ENCODE measurements at regions not wholly inside any gene's neighbourhood (a gene's known extent, or its start where the extent isn't known, plus 50 kb on each side); places are given as distances from the start of the nearest gene placed in this dataset.
A peak's percentile ranks its signal among the peaks of the same experiment; 100 is the strongest.
"Not testable (repeated sequence)": the region's sequence is repeated elsewhere in the genome, so short reads cannot be mapped to it uniquely, and the experiment has no call there.

DNA sequence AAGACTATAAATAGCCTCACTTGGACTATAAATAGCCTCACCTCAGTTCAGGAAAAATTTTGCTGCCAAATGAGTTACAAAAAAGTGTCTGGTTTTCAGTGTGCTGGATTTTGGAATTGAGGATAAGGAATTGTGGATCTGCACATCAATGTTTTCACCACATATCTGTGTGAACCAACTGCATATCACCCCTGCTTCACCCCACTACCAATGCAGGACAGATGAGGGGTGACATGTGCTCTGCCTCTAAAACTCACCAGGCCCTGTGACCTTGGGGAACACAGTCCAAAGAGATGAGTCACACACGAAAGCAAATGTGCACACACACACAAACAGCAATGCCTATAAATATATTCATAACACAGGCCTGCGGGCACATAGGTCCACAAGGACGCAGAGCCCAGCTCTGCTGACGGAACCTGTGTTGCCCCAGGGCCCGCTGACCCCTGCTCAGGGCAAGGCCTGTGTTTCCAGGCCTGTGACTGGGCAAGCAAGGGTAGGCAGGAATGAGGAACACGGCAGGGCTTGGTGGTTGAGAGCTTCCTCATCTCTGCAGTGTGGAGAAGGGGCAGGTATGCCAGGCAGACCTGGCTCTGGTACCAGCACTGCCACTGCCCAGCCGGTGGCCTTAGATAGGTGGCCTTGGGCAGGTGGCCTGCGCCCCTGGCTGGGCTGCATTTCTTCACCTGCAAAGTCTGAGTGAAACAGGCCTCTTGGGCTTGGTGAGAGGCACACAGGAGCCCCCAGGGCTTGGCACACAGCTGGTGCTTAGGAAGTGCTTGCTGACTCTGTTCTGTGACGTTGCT lies 82.4 kb downstream of the ARL6IP4 start:
- no peak for DNase-seq (ENCODE audit: extremely low read depth in 1 of 2, low read depth in 1 of 2)

DNA sequence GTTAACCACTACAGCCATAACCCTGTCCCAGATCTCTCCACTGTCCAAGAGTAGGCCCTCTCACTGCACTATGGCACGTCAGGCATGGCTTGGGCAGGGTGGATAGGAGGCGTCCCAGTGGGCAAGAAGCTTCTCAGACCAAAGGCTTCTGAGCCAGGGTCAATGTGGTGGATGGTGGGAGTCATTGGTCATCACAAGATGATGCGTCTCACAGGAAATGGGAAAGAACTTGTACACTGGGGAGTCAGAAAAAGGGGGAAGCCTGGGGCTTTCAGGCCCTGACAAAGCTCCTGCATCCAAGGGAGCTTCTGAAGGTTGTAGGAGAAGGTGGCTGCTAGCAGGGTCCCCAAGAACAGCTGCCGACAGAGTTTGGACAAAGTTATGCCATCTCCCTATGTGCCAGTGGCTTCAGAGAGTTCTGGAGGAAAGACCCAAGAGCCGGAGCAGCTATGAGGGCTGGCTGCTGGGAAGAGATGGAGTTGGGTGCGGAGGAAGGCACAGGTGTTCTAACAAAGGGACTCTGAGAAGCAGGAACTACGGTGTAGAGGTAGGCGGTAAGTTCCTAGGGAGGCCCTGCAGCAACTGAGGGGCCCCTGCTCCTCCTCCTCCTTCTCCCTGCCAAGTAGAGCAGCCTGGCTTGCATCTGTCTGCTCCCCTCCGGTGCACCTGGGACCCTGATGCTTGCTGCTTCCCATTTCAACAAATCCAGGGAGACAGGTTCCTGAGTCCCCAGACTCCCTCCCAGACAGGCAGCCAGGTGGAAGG lies 81.1 kb downstream of the ARL6IP4 start:
- no peak for DNase-seq (ENCODE audit: extremely low read depth in 1 of 2, low read depth in 1 of 2)

DNA sequence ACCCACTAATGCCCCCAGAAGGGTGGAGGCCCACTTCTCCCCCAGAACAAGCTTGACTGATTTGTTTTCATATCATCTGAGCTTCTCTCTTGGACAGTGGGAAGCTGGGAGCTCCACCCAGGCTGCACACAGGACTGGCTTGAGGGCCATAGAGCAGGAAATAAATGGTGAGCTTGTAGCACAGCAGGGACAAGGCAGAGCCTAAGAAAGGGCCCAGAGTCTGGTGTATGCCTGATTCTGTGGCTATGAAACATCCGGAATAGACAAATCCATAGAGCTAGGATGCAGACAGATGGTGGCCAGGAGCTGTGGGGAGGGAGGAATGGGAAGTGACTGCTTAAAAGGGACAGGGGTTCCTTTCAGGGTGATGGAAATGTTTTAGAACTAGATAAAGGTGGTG lies 79.0 kb downstream of the ARL6IP4 start:
- no peak for DNase-seq (ENCODE audit: extremely low read depth in 1 of 2, low read depth in 1 of 2)

DNA sequence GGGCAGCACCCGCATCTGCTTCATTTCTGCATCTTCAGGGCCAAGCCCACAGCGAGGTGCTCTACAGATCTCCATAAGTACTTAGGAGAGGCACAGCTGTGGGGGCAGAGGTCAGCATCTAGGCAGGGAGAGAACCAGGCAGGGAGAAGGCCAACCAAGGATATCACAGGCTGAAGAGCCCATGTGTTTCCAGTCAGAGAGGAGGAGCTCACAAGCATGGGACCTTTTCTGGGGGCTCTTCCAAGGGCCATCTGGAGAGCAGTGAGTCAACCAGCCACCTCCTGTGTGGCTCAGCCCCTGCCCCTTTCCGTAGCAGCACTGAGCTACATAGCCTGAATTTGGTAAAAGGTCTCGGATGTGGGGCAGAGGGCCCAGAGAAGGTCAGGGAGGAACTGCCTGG lies 78.5 kb downstream of the ARL6IP4 start:
- no peak for DNase-seq (ENCODE audit: extremely low read depth in 1 of 2, low read depth in 1 of 2)

DNA sequence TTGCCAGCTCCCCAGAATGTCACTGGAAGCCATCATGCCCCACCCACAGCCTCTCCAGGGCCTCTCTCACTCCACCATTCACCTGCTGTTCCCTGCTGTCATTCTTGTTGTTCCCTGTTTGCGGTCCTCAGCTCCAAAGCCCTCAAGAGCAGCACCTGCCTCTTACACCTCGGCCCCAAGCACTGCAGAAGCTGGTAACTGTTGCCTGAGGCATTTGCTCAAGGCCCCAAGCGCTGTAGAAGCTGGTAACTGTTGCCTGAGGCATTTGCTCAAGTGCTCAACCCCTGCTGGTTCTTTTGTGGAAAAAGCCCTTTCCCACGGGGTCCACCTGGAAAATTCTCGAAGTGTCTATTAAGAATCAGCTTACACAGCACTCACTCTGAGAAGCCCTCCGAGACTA lies 78.0 kb downstream of the ARL6IP4 start:
- no peak for DNase-seq (ENCODE audit: extremely low read depth in 1 of 2, low read depth in 1 of 2)

DNA sequence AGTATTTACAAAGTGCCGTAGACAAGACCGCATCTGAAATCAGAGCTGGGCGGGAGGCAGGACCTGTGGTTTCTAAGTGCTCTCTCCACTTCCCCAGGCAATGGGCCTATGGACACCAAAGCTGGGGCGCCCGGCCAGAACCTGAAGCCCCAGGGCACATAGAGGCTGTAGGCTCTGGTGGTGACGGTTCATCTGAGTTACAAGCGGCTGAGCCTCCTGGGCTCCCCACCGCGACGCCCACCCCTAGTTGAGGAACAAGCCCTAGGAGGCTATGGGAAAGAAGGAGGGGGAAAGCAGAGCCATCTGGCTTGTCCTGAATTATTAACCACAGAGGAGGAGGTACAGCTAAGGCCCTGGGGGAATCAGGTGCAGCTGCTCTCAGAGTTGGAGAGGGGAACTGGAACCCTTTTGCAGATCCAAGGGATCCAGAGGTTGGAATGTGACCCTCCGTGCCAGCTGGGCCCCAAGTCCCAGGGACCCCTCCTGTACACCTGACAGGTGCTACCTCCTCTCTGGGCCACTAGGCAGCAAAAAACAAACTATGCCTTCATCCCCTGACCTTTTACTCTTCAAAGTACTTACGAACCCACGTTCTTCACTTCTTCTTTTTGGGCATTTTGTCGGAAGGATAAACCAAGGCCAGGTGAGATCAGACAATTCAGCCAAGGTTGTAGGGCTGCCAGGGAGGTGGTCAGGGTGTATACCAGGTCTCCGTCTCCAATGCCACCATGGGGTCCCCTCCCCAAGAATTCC lies 77.2 kb downstream of the ARL6IP4 start:
- DNase-seq (ENCODE audit: extremely low read depth in 1 of 2, low read depth in 1 of 2), result no peak

DNA sequence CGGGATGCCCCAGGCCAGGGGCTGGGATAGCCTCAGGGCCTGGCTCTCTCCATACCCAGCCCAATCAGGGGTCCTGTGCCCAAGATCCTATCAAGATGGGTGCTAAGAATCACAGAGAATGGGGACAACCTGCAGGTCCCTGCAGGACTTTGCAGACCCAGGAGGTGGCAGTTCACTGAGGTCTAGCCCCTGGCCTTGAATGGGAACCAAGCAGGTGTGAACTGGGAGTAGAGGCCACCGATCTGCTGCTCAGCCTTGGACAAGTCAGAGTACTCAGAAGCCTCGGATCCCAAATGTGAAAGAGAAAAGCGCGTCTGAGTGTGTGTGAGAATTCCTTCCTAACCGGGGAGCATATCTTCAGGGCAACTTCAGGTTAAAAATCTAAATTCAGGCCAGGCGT lies 76.2 kb downstream of the ARL6IP4 start:
- DNase-seq (ENCODE audit: extremely low read depth in 1 of 2, low read depth in 1 of 2), result no peak

DNA sequence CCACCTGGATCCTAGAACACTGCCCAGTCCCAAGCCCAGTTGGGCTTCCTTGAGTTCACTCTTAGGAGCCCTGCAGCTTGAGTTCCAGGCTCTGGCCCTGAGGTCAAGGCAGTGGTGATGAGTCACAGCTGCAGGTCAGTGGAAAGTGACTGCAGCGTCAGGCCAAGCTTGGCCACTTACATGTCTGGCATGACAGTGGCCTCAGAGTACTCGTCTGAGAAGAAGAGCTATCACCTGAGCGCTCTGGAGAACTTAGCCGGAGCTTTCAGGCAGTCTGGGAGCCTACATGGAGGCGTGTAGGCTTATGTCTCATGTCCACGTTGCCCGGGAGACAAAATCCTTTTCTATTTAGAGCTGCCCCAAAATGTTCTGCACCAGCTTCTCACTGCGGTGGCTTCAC lies 75.6 kb downstream of the ARL6IP4 start:
- DNase-seq (ENCODE audit: extremely low read depth in 1 of 2, low read depth in 1 of 2), result no peak

DNA sequence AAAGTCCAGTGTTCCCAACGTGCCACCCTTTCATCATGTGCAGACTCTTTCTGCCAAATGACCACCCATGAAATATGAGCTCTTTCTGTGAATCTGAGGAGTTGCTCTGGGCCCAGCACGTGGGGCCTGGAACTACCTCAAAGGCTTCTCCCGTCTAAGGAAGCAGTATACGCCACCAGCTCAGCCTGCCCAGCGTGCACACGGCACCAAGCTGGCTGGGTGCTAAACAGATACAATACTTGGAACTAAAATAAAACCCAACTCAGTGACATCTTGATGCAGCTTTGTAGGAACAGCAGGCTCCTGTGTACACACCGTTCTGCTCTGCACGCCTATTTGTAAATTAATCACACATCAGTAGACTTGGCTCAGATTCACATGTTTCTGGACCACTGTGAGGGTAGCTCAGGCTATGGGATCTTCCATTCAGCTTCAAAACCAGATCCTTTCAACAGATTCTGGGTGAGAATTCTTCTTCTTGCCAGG lies 74.8 kb downstream of the ARL6IP4 start:
- DNase-seq (ENCODE audit: extremely low read depth in 1 of 2, low read depth in 1 of 2), result no peak

DNA sequence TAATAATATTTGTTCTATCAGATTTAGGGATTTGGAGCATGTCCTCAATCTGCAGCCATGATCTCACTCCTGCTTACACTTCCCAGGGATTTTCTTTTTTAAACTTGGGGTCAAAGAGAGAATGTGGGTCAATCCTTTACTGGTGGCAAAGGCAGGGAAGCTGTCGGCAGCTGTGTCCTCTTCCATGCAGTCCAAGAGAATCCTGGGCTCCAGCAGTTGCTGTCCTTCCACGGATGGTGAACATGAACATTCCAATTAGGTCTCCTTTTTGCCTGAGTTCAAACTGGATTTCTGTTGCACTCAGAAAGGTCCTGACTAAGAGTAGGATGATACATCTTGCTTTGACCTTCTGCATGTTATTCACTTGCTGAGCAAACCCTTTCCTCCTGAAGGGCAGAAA lies 73.9 kb downstream of the ARL6IP4 start:
- DNase-seq (ENCODE audit: extremely low read depth in 1 of 2, low read depth in 1 of 2), result no peak

DNA sequence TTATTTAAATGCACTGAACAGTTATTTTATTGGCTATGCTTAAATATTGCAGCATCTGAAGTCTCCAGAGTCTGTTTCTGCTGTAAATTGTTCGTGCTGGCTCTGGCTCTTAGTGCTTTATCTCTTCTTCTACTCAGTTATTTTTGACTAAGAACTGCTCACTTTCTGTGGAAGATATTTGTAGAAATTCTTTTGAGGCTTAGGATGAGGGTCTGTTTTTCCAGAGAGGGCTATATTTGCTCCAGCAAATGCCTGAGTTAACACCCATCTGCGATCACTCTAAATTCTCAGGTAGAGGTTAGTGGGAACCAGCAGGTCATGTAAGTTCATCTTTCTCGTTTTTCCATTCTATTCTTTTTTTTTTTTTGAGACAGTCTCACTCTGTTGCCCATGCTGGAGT lies 71.1 kb downstream of the ARL6IP4 start:
- no peak for DNase-seq (ENCODE audit: extremely low read depth in 1 of 2, low read depth in 1 of 2)

DNA sequence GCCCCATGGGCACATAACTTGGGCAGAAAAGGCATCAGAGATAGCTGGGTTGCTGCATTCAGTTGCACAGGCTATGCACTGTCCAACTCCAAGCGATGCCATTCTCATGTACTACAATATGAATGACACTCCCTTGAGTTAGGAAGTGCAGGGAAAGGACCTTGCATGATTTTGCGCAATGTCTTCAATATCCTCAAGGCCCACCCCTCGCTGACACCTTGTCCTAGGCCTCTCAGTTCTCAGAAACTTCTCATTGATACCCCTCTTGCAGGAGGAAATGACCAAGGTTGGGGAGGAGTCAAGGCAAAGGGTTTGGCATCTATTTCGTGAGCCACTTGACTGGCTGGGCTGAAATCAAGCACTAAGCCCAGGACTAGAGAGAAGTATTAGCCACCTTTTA lies 70.4 kb downstream of the ARL6IP4 start:
- DNase-seq (ENCODE audit: extremely low read depth in 1 of 2, low read depth in 1 of 2), result no peak

DNA sequence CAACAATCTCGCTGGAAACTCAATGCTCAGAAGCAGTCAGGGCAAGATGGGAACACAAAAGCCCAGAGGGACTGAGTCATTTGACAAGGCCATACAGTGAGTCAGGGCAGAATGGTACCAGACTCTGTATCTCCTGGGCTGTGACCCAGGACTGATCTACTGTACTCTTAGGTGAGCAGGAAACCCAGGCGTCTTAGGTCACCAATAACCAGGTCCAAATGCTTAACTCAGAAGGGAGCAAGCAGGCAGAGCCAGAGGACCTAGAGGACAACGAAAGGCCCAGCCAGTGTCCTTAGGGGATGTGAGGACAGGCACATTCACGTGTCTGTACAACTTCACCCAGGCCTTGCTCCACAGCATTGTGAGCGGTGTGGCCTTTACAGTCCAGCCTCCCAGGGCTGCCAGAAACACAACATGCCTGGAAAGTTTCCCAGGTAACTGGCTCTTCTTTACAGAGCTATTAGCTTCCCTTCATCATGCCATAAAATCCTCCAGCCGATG lies 69.9 kb downstream of the ARL6IP4 start:
- DNase-seq (ENCODE audit: extremely low read depth in 1 of 2, low read depth in 1 of 2), result no peak

DNA sequence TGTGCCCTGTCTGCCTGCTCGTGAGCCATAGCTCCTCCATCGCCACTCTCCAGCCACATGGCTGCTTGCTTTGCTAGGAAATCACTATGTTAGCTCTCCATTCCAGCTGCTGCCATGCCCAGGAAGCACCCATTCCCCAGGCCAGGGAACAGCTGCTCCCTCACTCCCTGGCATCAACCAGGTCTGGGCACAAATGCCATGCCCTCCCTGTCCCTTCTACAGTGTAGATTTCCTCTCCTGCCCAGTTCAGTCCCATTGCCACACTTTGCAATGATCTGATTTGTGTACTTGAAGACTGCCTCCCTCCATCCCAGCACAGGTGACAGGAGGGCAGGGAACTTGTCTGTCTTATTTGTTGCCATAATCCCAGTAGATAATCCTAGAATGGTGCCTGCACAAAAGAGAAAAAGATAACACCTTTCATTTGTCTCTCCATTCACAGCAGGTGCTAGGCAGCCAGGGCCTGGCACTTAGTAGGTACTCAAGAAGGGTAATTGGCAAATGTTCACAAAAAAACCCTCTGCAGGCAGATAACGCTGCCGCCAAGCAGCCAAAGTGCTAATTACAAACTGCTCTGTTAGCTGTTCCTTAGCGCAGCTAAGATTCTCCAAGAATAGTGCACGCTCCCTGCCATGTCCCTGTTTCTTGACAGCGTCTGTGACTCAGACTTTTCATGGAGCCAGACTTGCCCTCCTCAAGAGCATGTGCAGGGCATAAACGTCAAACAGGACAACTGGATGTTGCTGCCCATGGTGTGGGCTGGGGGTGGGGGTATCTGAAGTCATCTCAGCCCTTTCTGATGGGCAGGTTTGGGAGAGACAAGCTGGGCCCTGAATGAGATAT lies 69.1 kb downstream of the ARL6IP4 start:
- no peak for DNase-seq (ENCODE audit: extremely low read depth in 1 of 2, low read depth in 1 of 2)

DNA sequence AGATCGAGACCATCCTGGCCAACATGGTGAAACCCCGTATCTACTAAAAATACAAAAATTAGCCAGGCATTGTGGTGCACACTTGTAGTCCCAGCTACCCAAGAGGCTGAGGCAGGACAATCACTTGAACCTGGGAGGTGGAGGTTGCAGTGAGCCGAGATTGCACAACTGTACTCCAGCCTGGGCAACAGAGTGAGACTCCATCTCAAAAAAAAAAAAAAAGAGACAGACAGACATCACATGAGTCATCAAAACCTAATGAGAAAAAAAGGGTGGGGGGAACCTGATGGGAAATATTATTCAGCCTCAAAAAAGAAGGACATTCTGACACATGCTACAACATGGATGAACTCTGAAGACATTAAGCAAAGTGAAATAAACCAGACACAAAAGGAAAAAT lies 67.4 kb downstream of the ARL6IP4 start:
- DNase-seq (ENCODE audit: extremely low read depth in 1 of 2, low read depth in 1 of 2), result not testable (repeated sequence)

DNA sequence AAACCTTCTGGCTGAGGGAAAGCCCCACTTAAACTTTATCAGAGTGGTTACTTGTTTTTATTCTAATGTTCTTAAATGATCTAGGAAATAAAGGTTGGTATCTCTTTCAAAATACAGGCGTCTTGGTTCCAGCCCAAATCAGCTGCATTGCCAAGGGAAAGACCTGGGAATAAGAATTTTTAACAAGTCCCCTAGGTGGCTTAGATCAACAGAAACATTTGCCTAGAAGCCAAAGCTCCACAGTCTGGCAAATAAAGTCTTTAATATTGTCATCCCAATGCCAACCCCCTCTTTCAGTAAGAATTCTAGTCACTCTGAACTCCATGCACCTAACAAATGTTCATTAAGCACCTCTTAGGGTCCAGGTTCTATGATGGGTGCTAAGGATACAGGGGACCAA lies 66.8 kb downstream of the ARL6IP4 start:
- DNase-seq (ENCODE audit: extremely low read depth in 1 of 2, low read depth in 1 of 2), result no peak

DNA sequence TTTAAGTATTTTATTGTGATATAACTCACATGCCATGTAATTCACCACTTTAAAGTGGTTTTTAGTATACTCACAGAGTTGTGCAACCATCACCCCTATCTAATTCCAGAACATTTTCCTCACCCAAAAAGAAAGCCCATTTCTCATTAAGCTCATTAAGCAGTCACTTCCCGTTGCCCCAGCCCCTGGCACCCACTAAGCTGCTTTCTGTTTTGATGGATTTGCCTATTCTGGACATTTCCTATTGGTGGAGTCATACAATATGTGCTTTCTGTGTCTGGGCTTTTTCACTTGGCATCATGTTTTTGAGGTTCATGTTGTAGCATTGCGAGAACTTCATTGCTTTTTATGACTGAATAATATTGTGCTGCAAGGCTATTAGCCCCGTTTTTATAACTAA lies 66.0 kb downstream of the ARL6IP4 start:
- no peak for DNase-seq (ENCODE audit: extremely low read depth in 1 of 2, low read depth in 1 of 2)

DNA sequence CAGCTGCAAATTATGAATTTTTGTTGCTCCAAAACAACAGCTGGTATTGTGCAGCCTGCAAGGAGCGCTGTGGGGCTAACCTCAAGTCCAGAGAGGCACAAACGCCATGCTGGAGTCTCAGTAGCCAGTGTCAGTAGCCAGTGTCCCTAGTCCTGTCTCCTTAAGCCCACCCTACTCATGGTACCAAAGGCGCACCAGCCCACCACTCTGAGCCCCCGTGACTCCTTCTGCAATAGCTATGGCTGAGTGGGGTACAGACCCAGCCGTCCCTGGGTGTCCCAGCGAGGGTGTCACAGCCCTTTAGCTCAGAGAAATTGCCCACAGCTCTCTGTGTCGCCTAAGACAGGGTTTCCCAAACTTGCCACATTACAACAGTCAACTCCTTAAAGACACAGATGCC lies 65.2 kb downstream of the ARL6IP4 start:
- no peak for DNase-seq (ENCODE audit: extremely low read depth in 1 of 2, low read depth in 1 of 2)

DNA sequence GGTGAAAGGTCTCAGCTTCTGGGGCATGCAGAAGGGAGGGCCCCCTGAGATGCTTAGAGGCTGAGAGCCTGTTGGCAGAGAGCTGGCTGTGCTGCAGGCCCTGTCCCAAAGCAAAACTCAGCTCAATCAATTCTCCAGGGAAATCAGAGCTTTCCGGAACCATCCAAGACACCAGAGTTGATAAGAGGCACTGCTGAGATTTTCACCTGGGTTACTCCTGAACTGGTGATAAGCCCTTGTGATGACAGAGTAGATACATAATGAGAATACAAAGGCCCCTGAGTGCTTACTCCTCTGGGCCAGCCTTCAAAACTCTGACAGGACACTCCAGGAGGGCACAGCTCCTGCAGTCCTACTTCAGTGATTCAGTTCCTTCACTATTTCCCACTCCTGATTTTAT lies 63.9 kb downstream of the ARL6IP4 start:
- DNase-seq (ENCODE audit: extremely low read depth in 1 of 2, low read depth in 1 of 2), result no peak

DNA sequence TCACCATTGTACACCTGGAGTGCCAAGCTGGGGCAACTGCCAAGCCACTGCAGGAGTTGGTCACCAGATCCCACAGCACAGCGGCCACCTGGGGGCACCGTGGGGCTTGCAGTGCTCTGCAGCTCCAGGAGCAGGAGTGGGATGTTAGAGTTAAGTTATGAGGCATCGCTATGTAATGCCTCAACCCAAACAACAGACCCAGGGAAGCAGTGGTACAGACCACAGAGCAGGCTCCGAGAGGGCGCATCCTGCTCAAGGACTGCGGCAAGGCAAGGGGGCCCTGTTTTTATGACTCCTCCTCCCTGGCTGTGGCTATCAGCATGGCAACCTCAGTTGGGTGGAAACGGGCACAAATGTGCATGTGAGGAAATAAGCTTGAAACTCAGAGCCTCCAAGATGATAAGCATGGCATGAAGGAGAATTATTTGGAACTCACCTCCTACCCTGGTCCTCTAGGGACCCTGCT lies 63.1 kb downstream of the ARL6IP4 start:
- peak; percentile 42 to 57 for DNase-seq (ENCODE audit: extremely low read depth in 1 of 2, low read depth in 1 of 2)
